HG03521 (cell line): ENCODE measurements at regions not wholly inside any gene's neighbourhood (a gene's known extent, or its start where the extent isn't known, plus 50 kb on each side); places are given as distances from the start of the nearest gene placed in this dataset.

Experiments
- ATAC-seq: cut with Tn5 transposase; IDR thresholded peaks from one replicate; pipeline ENCODE4 v1.9.1; 2021; ENCODE audit warnings: mild to moderate bottlenecking, moderate library complexity; ENCODE audit not compliant: unreplicated experiment

DNA sequence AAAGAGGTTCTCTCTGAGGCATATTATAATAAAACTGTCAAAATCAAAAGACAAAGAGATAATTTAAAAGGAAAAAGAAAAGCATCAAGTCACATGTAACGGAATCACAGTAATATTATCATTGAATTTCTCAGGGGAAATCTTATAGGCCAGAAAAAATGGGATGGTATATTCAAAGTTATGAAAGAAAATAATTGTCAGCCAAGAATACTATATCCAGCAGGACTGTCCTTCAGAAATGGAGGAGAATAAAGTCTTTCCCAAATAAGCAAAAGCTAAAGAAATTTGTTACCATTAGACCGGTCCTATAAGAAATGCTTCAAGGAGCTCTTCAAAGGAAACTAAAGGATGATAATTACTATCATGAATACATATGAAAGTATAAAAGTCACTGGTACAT is 342.0 kb upstream of the GRAMD2B start:
- no peak for ATAC-seq

DNA sequence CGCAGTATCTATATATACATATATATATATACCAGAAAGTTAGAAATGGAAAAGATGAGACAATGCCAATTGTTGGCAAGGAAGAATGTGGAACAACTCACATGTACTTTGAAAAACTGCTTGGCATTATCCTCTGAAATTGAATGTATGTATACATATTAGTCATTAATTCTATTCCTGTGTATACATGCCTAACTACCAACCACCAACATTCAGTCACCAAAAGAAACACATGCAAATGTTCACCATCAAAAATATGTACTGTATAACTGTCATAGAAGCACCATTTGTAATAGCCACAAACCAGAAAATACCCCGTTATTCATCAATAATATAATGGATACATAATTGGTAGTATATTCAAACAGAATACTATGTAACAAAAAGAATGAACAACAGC is 330.2 kb upstream of the GRAMD2B start:
- ATAC-seq = no peak

DNA sequence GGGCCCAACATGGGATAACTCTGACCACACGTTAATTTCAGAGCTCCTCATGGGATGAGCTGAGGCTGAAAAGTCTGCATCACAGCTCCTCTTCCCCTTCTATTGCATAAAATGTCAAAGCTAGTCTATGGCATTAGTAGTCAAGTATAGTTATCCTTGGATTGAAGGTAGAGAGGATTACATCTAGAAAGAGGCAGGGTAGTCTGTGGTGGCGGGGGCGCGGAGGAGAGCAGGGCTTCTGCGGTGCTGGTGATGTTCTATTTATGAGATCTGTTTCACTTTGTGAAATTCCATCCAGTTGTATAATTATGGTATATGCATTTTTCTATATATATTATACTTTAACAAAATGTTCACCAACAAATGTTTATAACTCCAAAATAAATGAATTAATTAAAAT is 329.5 kb upstream of the GRAMD2B start:
- ATAC-seq = no peak

DNA sequence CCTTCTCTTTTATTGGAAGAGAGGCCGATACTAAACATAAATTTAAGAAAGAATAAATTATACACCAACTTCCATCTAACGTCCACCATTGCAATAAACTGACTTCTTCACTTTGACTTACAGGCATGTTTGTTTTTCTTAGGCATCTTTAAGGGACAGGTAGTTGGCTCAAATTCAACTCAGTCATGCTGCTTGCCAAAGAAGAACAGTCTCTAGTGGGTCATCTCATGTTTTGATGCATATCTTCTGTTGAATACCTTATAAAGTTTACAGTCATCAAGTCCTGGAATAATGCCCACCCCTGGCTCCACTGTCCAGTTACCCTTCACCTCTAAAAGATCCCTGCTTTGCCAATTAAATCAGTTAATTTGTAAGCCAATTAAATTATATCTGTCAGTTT is 328.2 kb upstream of the GRAMD2B start:
- ATAC-seq = no peak

DNA sequence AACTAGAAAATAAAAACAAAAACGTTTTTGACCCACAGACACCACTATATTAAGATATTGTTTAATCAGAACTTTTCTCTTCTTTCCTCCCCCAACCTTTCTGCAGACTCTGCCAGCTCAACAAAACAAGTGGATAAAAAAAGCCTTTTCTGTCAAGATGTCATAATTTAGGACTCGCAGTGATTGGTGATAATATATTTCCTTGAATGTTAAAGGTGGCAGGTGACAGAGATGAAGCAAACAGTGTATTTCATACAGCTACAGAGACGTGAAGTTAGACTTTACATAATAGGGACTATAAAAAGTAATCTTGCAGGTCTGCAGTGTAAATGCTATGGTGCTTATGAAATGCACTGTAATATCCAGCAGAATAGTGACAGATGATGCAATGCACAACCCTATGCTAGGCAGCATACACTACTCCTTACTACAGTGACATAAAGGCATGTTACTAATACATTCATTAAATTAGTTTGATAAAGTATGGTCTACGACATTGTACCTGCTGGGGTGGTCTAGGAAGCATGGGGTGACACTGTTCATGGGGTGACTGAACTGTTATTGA is 326.7 kb upstream of the GRAMD2B start:
- ATAC-seq = no peak

DNA sequence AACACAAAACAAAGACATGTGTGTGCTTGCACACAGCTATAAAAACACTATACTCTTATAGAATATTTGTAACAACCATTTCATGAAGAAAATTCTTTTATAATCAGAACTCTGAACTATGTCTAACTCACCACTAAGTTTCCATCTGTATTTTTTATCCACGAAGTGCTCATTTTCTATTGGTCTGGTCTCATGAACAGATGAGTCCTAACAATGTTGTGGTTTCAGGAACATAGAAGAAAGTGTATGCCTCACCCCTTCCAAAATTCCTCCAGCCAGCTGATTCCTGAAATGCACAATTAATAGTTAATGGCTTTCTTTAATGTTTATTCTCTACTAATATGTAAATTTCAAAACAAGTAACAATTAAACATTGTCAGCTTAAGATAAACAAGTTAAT is 325.3 kb upstream of the GRAMD2B start:
- no peak for ATAC-seq

DNA sequence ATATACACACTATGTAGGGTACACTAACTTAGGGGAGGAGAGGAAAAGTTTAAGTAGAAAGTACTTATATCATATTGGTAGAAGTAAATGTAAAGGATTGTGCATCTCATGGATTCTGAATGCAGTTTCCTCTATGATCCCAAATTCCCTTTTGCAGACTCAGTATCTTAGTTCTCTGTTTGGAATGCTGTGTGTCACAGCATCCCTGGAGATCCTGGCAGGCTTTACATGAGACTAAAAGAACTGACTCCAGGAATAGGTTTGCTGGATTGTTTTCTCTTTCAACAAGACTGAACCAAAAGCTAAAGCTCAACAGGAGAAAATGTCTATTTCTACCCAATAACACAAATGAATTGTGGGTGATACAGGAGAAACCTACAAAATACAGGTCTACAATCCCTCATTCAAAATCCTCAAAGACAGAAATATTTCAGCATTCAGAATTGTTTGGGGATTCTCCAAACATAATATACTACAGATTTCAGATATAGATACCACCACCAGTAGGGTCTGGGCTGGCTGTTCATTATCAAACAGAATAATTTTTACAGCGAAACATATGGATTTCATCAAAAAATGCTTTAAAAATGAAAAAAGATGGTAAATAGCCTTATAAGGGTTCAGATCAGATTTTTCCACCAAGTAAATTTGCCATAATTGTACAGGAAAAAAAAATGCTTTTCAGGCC is 324.7 kb upstream of the GRAMD2B start:
- no peak for ATAC-seq

DNA sequence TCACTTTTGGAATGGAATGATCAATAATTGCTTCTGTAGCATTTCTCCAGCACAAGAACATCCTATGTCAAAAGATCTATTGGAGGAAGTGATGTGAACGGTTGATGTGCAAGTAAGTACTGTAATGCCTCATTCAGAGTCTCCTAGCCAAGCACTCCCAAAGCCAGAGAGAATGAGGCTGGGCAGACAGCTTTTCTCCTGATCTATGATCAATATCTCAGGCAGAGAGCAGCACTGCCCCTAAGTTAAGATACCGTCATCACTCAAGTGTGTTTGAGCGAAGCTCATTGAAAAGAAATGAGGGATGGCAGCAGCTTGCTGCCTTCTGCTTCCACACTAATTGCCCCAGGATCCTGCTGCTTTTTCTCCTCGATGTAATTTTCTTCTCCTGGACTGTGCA is 324.1 kb upstream of the GRAMD2B start:
- no peak for ATAC-seq

DNA sequence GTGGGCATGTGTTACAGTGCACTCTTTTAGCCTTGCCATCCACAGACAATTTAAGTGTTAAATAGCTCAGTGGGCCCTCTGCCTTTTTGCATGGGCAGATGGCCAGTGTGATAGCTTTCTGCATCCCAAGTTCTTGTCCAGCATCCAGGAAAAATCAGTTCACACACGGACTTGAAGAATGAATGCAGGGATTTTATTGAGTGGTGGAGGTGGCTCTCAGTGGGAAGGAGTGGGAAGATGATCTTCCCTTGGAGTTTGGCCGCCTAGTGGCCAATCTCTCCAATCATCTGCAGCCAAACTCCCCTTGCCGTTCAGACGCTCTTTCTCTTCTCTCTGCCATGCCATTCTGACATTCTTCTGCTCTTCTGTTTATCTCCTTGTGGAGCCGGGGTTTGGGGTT is 322.4 kb upstream of the GRAMD2B start:
- no peak for ATAC-seq

DNA sequence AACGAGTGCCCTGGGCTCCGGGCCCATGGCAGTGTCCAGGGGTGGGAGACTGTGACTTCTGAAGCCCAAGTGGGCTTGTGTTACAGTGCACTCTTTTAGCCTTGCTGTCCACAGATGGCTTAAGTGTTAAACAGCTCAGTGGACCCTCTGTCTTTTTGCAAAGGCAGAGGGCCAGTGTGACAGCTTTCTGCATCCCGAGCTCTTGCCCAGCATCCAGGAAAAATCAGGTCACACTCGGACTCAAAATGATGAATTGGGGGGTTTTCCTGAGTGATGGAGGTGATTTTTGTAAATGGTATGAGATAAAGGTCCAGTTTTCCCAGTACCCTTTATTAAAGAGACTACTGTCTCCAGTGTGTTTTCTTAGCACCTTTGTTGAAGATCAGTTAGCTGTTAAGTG is 321.3 kb upstream of the GRAMD2B start:
- no peak for ATAC-seq

DNA sequence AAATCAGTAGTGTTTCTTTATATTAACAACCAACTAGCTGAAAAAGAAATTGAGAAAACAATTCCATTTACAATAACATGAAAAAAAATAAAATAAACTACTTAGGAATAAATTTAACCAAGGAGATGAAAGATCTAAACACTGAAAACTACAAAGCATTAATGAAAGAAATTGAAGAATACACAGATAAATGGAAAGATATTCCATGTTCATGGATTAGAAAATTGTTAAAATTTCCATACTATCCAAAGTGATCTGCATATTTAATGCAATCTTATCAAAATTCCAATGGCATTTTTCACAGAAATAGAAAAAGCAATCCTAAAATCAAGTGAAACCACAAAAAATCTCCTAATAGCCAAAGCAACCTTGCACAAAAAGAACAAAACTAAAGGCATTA is 320.2 kb upstream of the GRAMD2B start:
- ATAC-seq = no peak

DNA sequence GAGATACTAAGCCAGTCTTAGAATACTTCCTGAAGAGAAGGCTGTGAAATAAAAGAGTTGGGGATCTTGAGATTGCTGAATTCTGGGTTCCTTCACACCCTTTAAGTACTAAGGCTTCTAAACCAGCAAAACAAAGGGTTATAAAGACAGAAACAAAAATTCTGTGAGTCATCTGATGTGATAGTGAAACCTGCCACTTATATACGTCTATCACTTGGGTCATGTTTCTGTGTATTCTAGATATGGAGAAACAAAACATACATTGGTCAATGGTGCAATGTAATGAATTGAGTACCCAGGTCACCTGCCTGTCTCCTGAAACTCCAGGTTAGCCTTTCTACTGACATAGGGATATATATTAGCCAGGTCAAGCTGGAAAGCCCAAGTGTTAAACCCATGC is 319.3 kb upstream of the GRAMD2B start:
- ATAC-seq = no peak

DNA sequence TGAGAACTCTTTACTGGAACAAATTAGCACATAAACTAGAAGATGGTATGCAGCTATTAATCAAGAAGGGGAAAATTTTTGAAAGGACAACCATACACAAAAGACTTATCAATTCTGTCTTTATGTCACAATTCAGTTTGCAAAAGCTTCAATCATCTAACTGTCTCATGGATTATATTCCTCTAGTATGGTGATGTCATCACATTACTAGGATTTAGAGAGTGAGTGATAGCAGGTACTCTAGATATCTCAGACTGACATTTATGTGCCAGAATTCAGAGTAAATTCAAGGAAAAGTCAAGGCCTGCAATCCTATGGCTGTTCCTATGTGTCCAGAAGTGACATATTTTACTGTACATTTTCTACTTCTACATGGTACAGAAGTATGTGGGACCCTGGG is 318.9 kb upstream of the GRAMD2B start:
- no peak for ATAC-seq

DNA sequence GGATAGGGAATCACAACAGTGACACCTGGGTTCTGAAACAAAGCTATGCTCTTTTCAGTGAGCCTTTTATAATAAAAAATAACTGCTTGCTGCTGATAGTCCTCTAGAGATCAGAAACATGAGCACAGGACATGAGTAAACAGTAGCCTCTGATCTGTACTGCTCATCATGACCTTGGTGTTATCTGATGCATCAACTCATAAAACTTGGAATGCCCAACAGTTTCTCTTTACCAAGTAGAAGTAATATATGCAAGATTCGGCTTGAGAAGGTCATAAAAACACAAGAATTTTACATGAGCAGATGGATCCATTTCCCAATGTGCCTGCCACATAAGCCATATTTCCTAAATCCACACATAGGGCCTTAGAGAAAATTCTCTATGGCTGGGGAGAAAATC is 318.3 kb upstream of the GRAMD2B start:
- no peak for ATAC-seq

DNA sequence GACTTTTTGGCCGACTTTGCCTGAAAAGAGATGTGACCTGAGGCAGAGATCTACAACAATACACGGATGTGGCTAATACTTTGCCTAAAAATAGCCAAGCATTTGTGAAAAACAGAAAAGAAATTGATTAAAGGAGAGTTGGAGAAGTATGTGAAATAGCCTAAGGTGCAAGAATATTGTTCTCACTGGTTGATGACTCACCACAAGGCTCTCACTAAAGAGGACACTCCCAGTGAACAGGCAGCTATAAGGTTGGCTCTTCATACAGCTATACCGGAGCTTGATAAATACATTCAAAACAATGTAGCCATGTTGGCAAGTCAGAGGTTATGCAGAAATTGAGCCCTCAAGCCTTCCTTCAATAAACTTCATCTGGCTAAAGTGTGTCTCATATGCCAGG is 317.2 kb upstream of the GRAMD2B start:
- no peak for ATAC-seq

DNA sequence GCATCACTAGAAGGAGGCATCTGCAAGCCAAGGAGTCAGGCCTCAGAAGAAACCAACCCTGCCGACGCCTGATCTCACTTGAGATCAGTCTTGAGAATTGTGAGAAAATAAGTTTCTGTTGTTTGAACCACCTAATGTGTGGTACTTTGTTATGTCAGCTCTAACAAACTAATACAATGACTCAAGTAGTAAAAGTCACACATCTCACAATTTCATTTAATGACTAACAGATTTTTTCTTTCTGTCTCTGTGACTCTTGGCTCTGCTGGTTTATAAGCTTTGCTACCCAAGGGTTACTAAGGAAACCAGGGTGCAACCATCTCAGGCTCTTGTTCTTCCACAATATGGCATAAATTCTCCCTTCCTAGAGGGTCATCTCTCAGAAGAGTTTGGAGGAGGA is 315.8 kb upstream of the GRAMD2B start:
- ATAC-seq = no peak

DNA sequence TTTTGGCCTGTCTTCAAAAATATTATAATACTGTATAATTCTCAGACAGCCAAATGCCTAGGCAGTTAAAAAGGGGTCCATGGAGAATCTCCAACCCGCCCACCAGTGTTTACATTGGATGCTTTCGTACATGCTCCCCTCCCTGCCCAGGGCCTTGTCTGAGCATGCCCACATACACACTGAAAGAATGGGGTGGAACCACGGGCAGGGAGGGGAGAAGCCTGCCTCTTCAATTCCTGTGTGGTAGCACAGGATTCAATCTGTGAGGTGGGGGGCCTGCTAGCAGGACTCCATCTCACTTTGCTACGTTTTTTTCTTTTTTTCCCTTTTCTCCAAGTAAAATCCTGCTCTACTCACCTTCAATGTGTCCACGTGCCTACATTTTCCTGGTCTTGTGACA is 314.7 kb upstream of the GRAMD2B start:
- no peak for ATAC-seq

DNA sequence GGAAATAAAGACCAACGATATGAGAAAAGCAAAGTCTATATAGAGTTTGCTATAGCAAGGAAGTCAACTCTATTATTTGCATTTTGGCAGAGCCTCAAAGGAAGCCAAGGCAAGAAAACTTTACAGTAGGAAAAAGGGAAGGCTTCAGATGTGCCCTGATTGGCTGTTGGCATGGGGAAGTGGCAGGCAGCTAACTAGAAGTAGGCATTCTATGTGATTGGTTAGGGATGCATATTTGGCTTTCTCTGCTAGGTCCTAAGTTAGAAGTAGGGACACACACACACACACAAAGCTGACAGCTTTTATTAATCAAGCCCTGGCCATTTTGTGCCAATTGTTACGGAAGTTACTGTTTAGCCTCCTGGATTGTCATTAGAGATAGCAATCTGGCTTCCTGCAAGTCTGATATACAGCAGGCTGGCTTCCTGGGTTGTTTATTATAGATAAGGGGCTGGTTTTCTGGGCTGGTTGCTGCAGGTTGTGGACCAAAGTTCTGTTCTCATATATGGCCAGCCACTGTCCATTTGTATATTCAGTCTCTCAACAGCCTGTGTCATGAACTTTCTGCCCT is 308.1 kb upstream of the GRAMD2B start:
- ATAC-seq = no peak

DNA sequence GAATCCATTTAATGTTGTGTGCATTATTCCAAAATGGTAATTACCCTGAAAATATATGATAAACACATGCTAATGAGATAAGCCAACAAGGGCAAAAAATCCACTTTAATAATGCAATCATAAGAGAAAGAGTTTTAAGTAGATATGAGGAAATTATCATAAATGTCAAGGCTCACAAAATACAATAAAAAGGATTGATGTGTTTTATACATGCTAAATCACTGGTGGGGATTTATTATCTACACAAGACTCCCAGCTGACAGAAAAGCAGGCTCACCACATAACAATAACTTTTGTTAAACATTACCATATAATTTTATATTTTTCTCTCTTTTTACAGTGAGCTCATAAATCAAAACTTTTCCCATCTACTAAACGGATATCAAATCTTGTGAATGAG is 306.2 kb upstream of the GRAMD2B start:
- ATAC-seq = no peak

DNA sequence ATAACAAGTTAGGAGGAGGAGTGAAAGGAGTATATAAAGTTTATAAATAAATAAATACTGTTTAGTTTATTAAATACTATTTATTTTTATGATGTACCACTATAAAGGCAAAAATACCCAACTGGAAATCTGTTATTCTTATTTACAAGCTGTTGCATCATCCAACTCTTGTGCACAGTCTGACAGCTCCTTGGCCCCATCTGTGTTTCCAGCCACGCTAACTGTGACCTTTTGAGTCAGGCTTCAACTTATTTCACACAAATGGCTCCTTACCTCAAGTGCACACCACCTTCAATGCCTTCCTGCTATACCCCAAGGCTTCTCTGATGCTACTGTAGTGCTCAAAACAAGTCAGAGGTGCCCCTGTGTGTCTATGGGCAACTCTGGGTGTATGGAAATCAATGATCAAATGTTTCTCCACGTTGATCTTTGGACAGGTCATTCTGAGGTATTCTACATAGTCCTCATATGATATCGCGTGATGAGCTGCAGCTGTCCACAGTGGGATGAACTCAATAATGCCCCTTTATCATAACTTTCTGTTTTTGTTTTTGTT is 303.2 kb upstream of the GRAMD2B start:
- ATAC-seq = no peak

DNA sequence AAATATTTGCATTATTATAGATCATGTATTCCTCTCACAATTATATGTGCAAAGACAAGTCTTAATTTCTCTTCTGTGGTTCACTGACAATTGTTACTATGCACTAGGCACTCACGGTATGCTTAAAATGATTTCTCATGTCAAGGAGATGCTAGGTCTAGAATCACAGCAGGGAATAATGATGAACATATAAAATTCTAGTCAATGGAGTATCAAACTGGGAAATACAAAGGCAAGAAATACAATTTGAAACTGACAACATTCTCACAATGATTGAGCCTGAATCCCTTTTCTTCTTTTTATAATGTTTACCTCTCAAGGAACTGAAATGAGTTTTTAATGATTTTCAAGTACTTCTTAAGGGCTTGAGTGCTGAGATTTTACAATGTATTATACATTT is 302.3 kb upstream of the GRAMD2B start:
- no peak for ATAC-seq

DNA sequence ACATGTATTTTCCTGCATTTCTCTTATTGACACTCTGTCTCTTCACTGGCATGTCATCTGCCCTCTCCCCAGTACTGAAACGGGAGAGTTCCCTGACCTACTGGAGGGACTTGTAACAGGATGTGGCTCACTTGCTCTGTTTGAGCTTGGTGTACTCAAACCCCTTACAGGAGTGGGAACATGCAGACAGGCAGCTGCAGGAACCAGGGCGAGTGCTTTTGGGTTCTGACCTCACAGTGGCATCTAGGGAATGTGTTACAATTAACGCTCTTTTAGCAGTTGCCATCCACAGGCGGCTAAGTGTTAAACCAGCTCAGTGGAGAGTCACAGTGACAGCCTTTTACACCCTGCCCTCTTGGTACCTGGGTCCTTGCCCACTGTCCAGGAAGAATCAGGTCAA is 300.3 kb upstream of the GRAMD2B start:
- ATAC-seq = no peak
